Neural cell (in vitro differentiated cells): ENCODE measurements at regions not wholly inside any gene's neighbourhood (a gene's known extent, or its start where the extent isn't known, plus 50 kb on each side); places are given as distances from the start of the nearest gene placed in this dataset.

ENCODE experiments used
- RAD21 ChIP-seq: fragments of 450-650 bp; conservative IDR thresholded peaks from 2 replicates; pipeline ENCODE4 v1.6.1; 2014; ENCODE audit warnings: antibody characterized with exemption, mild to moderate bottlenecking, moderate library complexity

- TF ChIP-seq RAD21, result no peak
Observed at GRCh38 chr4:138292321-138292720, 50.2 kb upstream of the SLC7A11 start (continued).
